ENCODE measurements at regions not wholly inside any gene's neighbourhood (a gene's known extent, or its start where the extent isn't known, plus 50 kb on each side); places are given as distances from the start of the nearest gene placed in this dataset.
A peak's percentile ranks its signal among the peaks of the same experiment; 100 is the strongest.

DNA sequence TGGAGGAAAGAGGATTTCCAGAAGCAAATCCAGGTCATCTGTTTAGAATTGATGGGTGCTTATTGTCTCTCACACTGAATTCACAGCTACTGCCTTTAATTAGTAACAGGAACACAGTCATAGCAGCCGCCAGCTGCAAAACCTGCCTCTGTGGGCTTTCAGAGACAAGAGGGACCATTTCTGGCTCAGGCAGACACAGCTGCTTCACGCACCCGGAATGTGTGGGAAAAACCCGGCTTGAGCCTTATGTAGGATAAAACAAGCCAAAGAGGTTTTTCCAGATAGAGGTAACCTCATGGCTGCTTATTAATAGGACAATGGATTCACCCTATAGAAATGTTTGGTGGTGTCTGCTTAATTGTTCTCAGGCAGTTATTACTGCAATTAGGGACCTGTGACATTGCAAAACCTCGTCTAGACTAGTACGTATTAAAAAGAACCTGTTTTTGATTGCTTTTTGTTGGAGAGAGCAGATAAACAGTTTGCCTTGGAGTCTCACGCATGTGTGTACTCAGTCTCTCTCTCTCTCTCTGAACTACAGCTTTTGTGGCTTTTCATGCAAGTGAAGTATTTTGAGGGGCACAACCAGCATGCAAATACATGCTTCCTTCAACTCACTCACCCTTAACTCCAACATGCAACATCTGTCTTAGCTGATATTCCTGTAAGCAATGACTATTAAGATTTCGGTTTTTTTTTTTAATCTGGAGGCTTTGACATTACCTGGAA lies 302.7 kb downstream of the PLK2 start:
- WGBS (ENCODE audit: insufficient coverage): 79% methylated on average over 4 of the region's 8 CpGs
- H3K27me3 ChIP-seq (replicated peaks in 1 of 4; ENCODE audit: control extremely low read depth in 1 of 4, control insufficient read depth in 3 of 4, insufficient read depth in 4 of 4, low read length in 3 of 4): no peaks in the 10 kb centered on the region
- no peaks in the 10 kb centered on the region for H4K20me1 ChIP-seq (ENCODE audit: control insufficient read depth, insufficient read depth, low read length, poor library complexity, severe bottlenecking)
- ATAC-seq (ENCODE audit: low read depth) (no peak), DNase-seq (no peak)
- H3K4me1 ChIP-seq (ENCODE audit: control insufficient read depth in 2 of 2, insufficient read depth in 2 of 2, low read length in 2 of 2): no peaks in the 10 kb centered on the region
- no peak overlapping the region for H2AFZ ChIP-seq (ENCODE audit: insufficient read depth, low read depth, low read length, poor library complexity, severe bottlenecking)
- intact Hi-C loops (cut with micrococcal nuclease): no loop called here
- ChIA-PET POLR2A (no interaction called here), CTCF (no interaction called here)
- peaks cover 2% of the 10 kb centered on the region for H3K9me3 Mint-ChIP-seq (ENCODE audit: insufficient read depth)
- no peaks in the 10 kb centered on the region for H3K27me3 Mint-ChIP-seq
- H3K4me3 Mint-ChIP-seq: peak overlapping the region; percentile 51
- no peak overlapping the region for H3K9ac ChIP-seq (ENCODE audit: low read length)
- H3K79me2 ChIP-seq (ENCODE audit: control insufficient read depth, insufficient read depth, low read length): no peaks in the 10 kb centered on the region
- peaks cover 10% of the 10 kb centered on the region for H3K4me1 Mint-ChIP-seq
- H3K27ac Mint-ChIP-seq: no peak overlapping the region
- H3K36me3 ChIP-seq (replicated peaks in 1 of 2; ENCODE audit: control extremely low read depth in 1 of 2, control insufficient read depth in 1 of 2, extremely low read depth in 1 of 2, insufficient read depth in 2 of 2, low read length in 1 of 2): no peaks in the 10 kb centered on the region
- H3K9me3 ChIP-seq (ENCODE audit: control extremely low read depth in 1 of 3, control insufficient read depth in 2 of 3, insufficient read depth in 1 of 3, low read length in 2 of 3): peaks cover 0 to 12% (median 0%) of the 10 kb centered on the region in 3 donors
- TF ChIP-seq EZH2 (IDR thresholded peaks at IDR 0.05; ENCODE audit: borderline replicate concordance, insufficient read depth, low read depth, low read length, poor library complexity, severe bottlenecking) (no peak), CTCF (IDR thresholded peaks at IDR 0.05) (no peak)
- no peak overlapping the region for H3K27ac ChIP-seq (ENCODE audit: low read length in 2 of 2)
- no peak overlapping the region for H3K4me2 ChIP-seq (replicated peaks; ENCODE audit: low read depth, low read length, poor library complexity, severe bottlenecking)
- H3K4me3 ChIP-seq (ENCODE audit: control extremely low read depth in 1 of 5, extremely low read depth in 1 of 5, insufficient read depth in 1 of 5, low read depth in 2 of 5, low read length in 4 of 5): no peak overlapping the region

DNA sequence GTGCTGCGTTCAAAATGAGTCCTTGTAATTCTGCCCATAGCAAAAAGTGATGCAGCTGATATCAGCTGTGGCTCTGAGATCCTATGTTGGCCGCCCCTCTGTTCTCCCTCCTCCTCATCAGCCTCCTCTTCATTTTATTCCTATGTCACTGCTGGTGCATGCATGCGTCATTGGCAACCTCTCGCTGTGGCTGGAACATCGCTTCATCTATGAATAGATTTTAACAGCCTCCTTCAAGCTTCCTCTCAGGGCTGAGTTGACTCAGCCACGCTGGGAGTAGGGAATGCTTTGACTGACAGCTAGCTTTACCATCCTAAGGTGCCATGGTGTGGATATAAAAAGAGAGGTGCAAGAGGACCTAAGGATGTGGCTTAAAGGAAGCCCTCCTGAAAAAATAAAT lies 303.5 kb downstream of the PLK2 start:
- no peak overlapping the region for H3K4me3 ChIP-seq (ENCODE audit: control extremely low read depth in 1 of 5, extremely low read depth in 1 of 5, insufficient read depth in 1 of 5, low read depth in 2 of 5, low read length in 4 of 5)
- no peaks in the 10 kb centered on the region for H4K20me1 ChIP-seq (ENCODE audit: control insufficient read depth, insufficient read depth, low read length, poor library complexity, severe bottlenecking)
- peaks cover 10% of the 10 kb centered on the region for H3K4me1 Mint-ChIP-seq
- 80% methylated on average over 3 of the region's 6 CpGs for WGBS (ENCODE audit: insufficient coverage)
- TF ChIP-seq EZH2 (IDR thresholded peaks at IDR 0.05; ENCODE audit: borderline replicate concordance, insufficient read depth, low read depth, low read length, poor library complexity, severe bottlenecking) (no peak), CTCF (IDR thresholded peaks at IDR 0.05) (no peak)
- no peaks in the 10 kb centered on the region for H3K36me3 ChIP-seq (replicated peaks in 1 of 2; ENCODE audit: control extremely low read depth in 1 of 2, control insufficient read depth in 1 of 2, extremely low read depth in 1 of 2, insufficient read depth in 2 of 2, low read length in 1 of 2)
- H3K27ac Mint-ChIP-seq: no peak overlapping the region
- intact Hi-C loops (cut with micrococcal nuclease): no loop called here
- ChIA-PET POLR2A (no interaction called here), CTCF (no interaction called here)
- no peak for DNase-seq
- H3K9ac ChIP-seq (ENCODE audit: low read length): no peak overlapping the region
- peaks cover 2% of the 10 kb centered on the region for H3K9me3 Mint-ChIP-seq (ENCODE audit: insufficient read depth)
- H3K79me2 ChIP-seq (ENCODE audit: control insufficient read depth, insufficient read depth, low read length): no peaks in the 10 kb centered on the region
- peaks cover 0 to 4% (median 0%) of the 10 kb centered on the region in 3 donors for H3K9me3 ChIP-seq (ENCODE audit: control extremely low read depth in 1 of 3, control insufficient read depth in 2 of 3, insufficient read depth in 1 of 3, low read length in 2 of 3)
- H3K4me2 ChIP-seq (replicated peaks; ENCODE audit: low read depth, low read length, poor library complexity, severe bottlenecking): no peak overlapping the region
- H3K4me1 ChIP-seq (ENCODE audit: control insufficient read depth in 2 of 2, insufficient read depth in 2 of 2, low read length in 2 of 2): no peaks in the 10 kb centered on the region
- no peak overlapping the region for H3K27ac ChIP-seq (ENCODE audit: low read length in 2 of 2)
- no peaks in the 10 kb centered on the region for H3K27me3 ChIP-seq (replicated peaks in 1 of 4; ENCODE audit: control extremely low read depth in 1 of 4, control insufficient read depth in 3 of 4, insufficient read depth in 4 of 4, low read length in 3 of 4)
- no peak overlapping the region for H2AFZ ChIP-seq (ENCODE audit: insufficient read depth, low read depth, low read length, poor library complexity, severe bottlenecking)
- no peak overlapping the region for H3K4me3 Mint-ChIP-seq
- no peak for ATAC-seq (ENCODE audit: low read depth)
- no peaks in the 10 kb centered on the region for H3K27me3 Mint-ChIP-seq
